ENCODE measurements at regions not wholly inside any gene's neighbourhood (a gene's known extent, or its start where the extent isn't known, plus 50 kb on each side); places are given as distances from the start of the nearest gene placed in this dataset.

DNA sequence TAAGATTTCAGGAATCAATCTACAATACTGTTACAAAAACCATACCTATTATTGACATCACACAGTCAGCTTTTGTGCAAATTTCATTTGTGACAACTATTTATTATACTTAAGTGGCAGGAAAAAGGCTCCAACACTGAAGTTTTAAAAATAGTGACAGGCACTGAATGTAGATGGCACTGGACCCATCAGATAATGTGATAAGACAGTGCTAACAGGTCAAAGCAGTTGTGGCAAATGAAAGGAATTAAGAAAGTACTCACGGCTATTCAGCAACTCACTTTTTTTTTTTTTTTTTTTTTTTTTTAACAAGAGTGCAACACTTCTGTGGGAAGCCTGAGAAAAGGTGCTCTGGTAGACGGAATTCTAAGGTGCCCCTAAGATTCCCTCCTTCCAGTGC, 115.0 kb upstream of the MEF2C start:
- no peak overlapping the region for H3K27ac ChIP-seq (replicated peaks)
- H3K27me3 ChIP-seq (ENCODE audit: insufficient read depth, poor library complexity, severe bottlenecking), result no peaks in the 10 kb centered on the region
- DNase-seq (ENCODE audit: low read depth in 1 of 2, low spot score in 1 of 2), result no peak
- H3K4me3 ChIP-seq (replicated peaks; ENCODE audit: insufficient read depth, low read length), result no peak overlapping the region
- no peak for TF ChIP-seq POLR2AphosphoS5 (IDR thresholded peaks at IDR 0.05; ENCODE audit: low read depth)

DNA sequence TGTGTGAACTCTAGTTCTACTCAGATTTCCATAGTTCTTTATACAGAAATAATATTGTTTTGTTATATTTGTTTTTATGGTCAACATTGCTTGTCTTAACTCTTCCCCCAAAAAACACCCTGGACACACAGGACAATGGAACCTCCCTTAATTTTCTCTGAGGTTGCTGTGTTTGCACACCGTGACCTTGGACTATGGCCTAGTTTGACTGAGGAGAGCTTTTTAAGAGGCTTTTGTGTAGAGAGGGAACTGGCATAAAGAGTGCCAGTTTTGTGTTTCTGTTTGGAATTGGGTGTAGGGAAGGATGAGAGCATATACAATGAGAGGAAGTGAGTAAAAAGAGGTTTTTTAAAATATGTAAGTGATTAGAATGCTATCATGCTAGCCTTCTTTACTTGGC, 101.1 kb upstream of the MEF2C start:
- no peaks in the 10 kb centered on the region for H3K27me3 ChIP-seq (ENCODE audit: insufficient read depth, poor library complexity, severe bottlenecking)
- H3K4me3 ChIP-seq (replicated peaks; ENCODE audit: insufficient read depth, low read length), result no peak overlapping the region
- H3K27ac ChIP-seq (replicated peaks), result no peak overlapping the region
- TF ChIP-seq POLR2AphosphoS5 (IDR thresholded peaks at IDR 0.05; ENCODE audit: low read depth), result no peak
- no peak for DNase-seq (ENCODE audit: low read depth in 1 of 2, low spot score in 1 of 2)

DNA sequence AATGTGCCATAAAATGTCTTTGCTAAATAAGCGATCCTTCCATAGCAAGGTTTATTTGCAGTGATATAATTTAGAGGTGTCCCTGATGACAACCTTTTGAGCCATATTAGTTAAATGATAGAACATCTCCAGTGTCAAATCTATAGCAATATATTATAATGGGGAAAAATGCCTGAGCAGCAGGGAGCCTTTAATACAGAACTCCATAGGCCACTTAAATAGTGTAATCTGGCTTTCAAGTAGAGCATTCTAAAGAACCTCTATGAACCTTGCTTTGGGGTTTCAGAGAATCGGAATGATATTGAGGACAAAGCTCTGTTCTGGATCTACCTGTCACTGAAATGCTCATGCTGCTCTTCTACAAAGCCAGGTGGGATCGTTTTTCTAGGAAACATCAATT, 96.7 kb upstream of the MEF2C start:
- Histone ChIP-seq H3K27me3 (ENCODE audit: insufficient read depth, poor library complexity, severe bottlenecking) (no peaks in the 10 kb centered on the region), H3K27ac (replicated peaks) (no peak overlapping the region), H3K4me3 (replicated peaks; ENCODE audit: insufficient read depth, low read length) (no peak overlapping the region)
- TF ChIP-seq, protein P1, sequence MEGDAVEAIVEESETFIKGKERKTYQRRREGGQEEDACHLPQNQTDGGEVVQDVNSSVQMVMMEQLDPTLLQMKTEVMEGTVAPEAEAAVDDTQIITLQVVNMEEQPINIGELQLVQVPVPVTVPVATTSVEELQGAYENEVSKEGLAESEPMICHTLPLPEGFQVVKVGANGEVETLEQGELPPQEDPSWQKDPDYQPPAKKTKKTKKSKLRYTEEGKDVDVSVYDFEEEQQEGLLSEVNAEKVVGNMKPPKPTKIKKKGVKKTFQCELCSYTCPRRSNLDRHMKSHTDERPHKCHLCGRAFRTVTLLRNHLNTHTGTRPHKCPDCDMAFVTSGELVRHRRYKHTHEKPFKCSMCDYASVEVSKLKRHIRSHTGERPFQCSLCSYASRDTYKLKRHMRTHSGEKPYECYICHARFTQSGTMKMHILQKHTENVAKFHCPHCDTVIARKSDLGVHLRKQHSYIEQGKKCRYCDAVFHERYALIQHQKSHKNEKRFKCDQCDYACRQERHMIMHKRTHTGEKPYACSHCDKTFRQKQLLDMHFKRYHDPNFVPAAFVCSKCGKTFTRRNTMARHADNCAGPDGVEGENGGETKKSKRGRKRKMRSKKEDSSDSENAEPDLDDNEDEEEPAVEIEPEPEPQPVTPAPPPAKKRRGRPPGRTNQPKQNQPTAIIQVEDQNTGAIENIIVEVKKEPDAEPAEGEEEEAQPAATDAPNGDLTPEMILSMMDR (IDR thresholded peaks at IDR 0.05; ENCODE audit: insufficient read depth, low read length), result no peak
- no peak for TF ChIP-seq SPI1 (IDR thresholded peaks at IDR 0.05; ENCODE audit: borderline replicate concordance, low read depth)
- TF ChIP-seq, protein P2, sequence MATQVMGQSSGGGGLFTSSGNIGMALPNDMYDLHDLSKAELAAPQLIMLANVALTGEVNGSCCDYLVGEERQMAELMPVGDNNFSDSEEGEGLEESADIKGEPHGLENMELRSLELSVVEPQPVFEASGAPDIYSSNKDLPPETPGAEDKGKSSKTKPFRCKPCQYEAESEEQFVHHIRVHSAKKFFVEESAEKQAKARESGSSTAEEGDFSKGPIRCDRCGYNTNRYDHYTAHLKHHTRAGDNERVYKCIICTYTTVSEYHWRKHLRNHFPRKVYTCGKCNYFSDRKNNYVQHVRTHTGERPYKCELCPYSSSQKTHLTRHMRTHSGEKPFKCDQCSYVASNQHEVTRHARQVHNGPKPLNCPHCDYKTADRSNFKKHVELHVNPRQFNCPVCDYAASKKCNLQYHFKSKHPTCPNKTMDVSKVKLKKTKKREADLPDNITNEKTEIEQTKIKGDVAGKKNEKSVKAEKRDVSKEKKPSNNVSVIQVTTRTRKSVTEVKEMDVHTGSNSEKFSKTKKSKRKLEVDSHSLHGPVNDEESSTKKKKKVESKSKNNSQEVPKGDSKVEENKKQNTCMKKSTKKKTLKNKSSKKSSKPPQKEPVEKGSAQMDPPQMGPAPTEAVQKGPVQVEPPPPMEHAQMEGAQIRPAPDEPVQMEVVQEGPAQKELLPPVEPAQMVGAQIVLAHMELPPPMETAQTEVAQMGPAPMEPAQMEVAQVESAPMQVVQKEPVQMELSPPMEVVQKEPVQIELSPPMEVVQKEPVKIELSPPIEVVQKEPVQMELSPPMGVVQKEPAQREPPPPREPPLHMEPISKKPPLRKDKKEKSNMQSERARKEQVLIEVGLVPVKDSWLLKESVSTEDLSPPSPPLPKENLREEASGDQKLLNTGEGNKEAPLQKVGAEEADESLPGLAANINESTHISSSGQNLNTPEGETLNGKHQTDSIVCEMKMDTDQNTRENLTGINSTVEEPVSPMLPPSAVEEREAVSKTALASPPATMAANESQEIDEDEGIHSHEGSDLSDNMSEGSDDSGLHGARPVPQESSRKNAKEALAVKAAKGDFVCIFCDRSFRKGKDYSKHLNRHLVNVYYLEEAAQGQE (IDR thresholded peaks at IDR 0.05; ENCODE audit: insufficient replicate concordance, low read depth), result no peak
- TF ChIP-seq POLR2AphosphoS5 (IDR thresholded peaks at IDR 0.05; ENCODE audit: low read depth), result no peak
- TF ChIP-seq GABPA (IDR thresholded peaks at IDR 0.05; ENCODE audit: low read depth), result no peak
- no peak for DNase-seq (ENCODE audit: low read depth in 1 of 2, low spot score in 1 of 2)

DNA sequence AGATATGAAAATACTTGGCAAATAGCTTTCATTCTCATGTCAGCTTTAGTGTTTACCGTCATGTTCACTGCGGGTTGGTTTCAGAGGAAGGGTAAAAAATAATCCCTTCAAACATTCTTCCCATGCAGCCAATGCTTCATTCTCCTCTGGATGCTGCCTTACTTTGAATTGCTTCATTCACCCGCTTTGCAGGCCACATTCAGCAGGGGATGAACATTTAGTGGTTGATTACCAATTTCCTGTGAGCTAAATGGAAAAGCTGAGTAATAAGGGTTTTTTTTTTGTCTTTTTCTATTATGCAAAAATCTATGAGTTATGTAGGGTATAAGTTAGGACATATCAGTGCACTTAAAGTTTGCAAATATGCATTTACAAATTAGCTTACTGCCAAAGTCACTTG, 96.3 kb upstream of the MEF2C start:
- H3K4me3 ChIP-seq (replicated peaks; ENCODE audit: insufficient read depth, low read length), result no peak overlapping the region
- DNase-seq (ENCODE audit: low read depth in 1 of 2, low spot score in 1 of 2), result peak in 1 of 2 experiments; percentile 20
- H3K27me3 ChIP-seq (ENCODE audit: insufficient read depth, poor library complexity, severe bottlenecking), result no peaks in the 10 kb centered on the region
- H3K27ac ChIP-seq (replicated peaks), result no peak overlapping the region
- TF ChIP-seq POLR2AphosphoS5 (IDR thresholded peaks at IDR 0.05; ENCODE audit: low read depth) (no peak), SPI1 (IDR thresholded peaks at IDR 0.05; ENCODE audit: borderline replicate concordance, low read depth) (no peak), GABPA (IDR thresholded peaks at IDR 0.05; ENCODE audit: low read depth) (no peak)
- TF ChIP-seq, protein P1 (IDR thresholded peaks at IDR 0.05; ENCODE audit: insufficient read depth, low read length), result no peak
- TF ChIP-seq, protein P2 (IDR thresholded peaks at IDR 0.05; ENCODE audit: insufficient replicate concordance, low read depth), result no peak

DNA sequence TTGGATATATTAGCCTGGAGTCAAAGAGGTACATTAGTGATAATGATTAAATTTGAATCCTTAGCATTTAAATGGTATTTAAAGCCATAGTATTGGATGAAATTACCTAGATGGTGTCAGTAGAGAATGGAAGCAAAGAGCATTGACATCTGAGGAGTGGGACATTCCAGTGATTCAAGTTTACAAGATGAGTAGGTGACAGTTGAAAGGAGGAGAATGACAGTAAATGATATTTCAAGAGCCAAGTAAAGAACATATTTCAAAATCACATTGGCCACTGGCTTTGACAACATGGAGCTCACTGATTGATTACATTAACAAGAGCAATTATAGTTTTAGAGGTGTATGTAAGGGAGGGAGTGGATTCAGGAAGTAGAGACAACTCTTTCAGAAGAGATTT, 93.9 kb upstream of the MEF2C start:
- DNase-seq (ENCODE audit: low read depth in 1 of 2, low spot score in 1 of 2), result no peak
- no peaks in the 10 kb centered on the region for H3K27me3 ChIP-seq (ENCODE audit: insufficient read depth, poor library complexity, severe bottlenecking)
- TF ChIP-seq GABPA (IDR thresholded peaks at IDR 0.05; ENCODE audit: low read depth) (no peak), SPI1 (IDR thresholded peaks at IDR 0.05; ENCODE audit: borderline replicate concordance, low read depth) (no peak), POLR2AphosphoS5 (IDR thresholded peaks at IDR 0.05; ENCODE audit: low read depth) (no peak)
- TF ChIP-seq, protein P1 (IDR thresholded peaks at IDR 0.05; ENCODE audit: insufficient read depth, low read length), result no peak
- TF ChIP-seq, protein P2 (IDR thresholded peaks at IDR 0.05; ENCODE audit: insufficient replicate concordance, low read depth), result no peak
- H3K4me3 ChIP-seq (replicated peaks; ENCODE audit: insufficient read depth, low read length), result no peak overlapping the region
- no peak overlapping the region for H3K27ac ChIP-seq (replicated peaks)
